Neural cell (in vitro differentiated cells): ENCODE measurements at regions not wholly inside any gene's neighbourhood (a gene's known extent, or its start where the extent isn't known, plus 50 kb on each side); places are given as distances from the start of the nearest gene placed in this dataset.

Experiments
- EZH2 ChIP-seq: fragments of 200-600, 300-800 bp; shearing (Covaris generic), sonication (generic); IDR thresholded peaks from 2 replicates; pipeline ENCODE4 v1.6.1; 2014; ENCODE audit warnings: antibody characterized with exemption, low read length, borderline replicate concordance, mild to moderate bottlenecking; ENCODE audit not compliant: insufficient read depth, poor library complexity, severe bottlenecking
- POLR2AphosphoS5 ChIP-seq: IDR thresholded peaks from 2 replicates; pipeline ENCODE4 v1.6.1; 2012
- RAD21 ChIP-seq: fragments of 450-650 bp; conservative IDR thresholded peaks from 2 replicates; pipeline ENCODE4 v1.6.1; 2014; ENCODE audit warnings: antibody characterized with exemption, mild to moderate bottlenecking, moderate library complexity
- TF ChIP-seq, protein P1 (sequence below): fragments of 450-650 bp; IDR thresholded peaks from 2 replicates; pipeline ENCODE4 v1.5.1; 2014; ENCODE audit warnings: antibody characterized with exemption, mild to moderate bottlenecking, moderate library complexity; ENCODE audit not compliant: poor library complexity, severe bottlenecking

DNA sequence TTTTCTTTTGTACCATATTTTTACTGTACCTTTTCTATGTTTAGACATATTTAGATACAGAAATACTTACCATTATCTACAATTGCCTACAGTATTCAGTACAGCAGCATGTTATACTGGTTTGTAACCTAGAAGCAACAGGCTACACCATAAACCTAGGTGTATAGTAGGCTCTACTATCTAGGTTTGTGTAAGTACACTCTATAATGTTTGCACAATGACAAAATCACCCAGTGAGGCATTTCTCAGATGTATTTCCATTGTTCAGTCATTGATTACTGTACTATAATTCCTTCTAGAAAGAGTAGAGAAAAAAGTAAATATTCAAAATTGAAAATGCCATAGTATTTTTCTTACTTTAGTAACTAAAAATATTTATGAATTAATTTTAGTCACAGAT is 490.1 kb upstream of the REG3G start:
- TF ChIP-seq, protein P1, sequence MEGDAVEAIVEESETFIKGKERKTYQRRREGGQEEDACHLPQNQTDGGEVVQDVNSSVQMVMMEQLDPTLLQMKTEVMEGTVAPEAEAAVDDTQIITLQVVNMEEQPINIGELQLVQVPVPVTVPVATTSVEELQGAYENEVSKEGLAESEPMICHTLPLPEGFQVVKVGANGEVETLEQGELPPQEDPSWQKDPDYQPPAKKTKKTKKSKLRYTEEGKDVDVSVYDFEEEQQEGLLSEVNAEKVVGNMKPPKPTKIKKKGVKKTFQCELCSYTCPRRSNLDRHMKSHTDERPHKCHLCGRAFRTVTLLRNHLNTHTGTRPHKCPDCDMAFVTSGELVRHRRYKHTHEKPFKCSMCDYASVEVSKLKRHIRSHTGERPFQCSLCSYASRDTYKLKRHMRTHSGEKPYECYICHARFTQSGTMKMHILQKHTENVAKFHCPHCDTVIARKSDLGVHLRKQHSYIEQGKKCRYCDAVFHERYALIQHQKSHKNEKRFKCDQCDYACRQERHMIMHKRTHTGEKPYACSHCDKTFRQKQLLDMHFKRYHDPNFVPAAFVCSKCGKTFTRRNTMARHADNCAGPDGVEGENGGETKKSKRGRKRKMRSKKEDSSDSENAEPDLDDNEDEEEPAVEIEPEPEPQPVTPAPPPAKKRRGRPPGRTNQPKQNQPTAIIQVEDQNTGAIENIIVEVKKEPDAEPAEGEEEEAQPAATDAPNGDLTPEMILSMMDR, result no peak
- no peak for TF ChIP-seq EZH2
- no peak for TF ChIP-seq POLR2AphosphoS5
- TF ChIP-seq RAD21, result no peak
